Neutrophil (primary cell): ENCODE measurements at regions not wholly inside any gene's neighbourhood (a gene's known extent, or its start where the extent isn't known, plus 50 kb on each side); places are given as distances from the start of the nearest gene placed in this dataset.

ENCODE experiments used
- H3K27ac ChIP-seq: fragments of 200-600 bp; sonication (generic); 2 replicates; pipeline ENCODE4 v1.5.1; 2016; ENCODE audit warnings: mild to moderate bottlenecking, moderate library complexity
- H3K27me3 ChIP-seq: fragments of 200-600 bp; sonication (generic); 2 replicates; pipeline ENCODE4 v1.6.0; 2016; ENCODE audit warnings: mild to moderate bottlenecking
- H3K36me3 ChIP-seq: fragments of 200-600 bp; sonication (generic); 2 replicates; pipeline ENCODE4 v1.5.1; 2017
- H3K4me1 ChIP-seq, 2 experiments: fragments of 200-600 bp in 1 of 2; sonication (generic) in 1 of 2; 1 replicate in 1 of 2; 2 replicates in 1 of 2; pipeline versions ENCODE4 v1.5.1 to v1.6.1; 2013 to 2016; ENCODE audit warnings: low read depth in 1 of 2, low read length in 1 of 2, mild to moderate bottlenecking in 1 of 2, moderate library complexity in 1 of 2; ENCODE audit not compliant: control insufficient read depth in 1 of 2, insufficient read depth in 1 of 2
- H3K4me3 ChIP-seq, 2 experiments: fragments of 200-600 bp in 1 of 2; sonication (generic) in 1 of 2; 1 replicate in 1 of 2; 2 replicates in 1 of 2; pipeline ENCODE4 v1.5.1; 2013 to 2016; ENCODE audit warnings: low read depth in 1 of 2, low read length in 1 of 2, mild to moderate bottlenecking in 1 of 2, moderate library complexity in 1 of 2
- H3K9me3 ChIP-seq: fragments of 200-600 bp; sonication (generic); 2 replicates; pipeline ENCODE4 v1.5.1; 2016
- TF ChIP-seq, protein P1 (sequence below): fragments of 200-600 bp; sonication (generic); IDR thresholded peaks from 2 replicates; pipeline ENCODE4 v1.5.1; 2016; ENCODE audit warnings: antibody characterized with exemption

DNA sequence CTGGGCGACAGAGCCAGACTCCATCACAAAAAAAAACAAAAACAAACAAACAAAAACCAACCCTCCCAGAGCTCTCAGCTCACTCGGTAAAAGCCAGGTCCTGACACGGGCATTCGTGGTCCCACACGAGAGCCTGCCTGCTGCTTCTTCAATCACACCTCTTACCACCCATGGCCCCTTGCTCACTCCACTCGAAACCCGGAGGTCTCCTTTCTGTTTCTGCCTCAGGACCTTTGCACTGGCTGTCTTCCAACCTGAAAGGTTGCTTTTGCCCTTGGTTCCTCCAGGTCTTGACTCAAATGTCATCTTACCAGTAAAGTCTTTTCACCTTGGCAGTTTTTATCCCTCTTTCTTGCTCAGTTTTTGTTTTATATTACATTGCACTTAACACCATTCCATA lies 169.6 kb downstream of the EVX1 start:
- Histone ChIP-seq H3K27me3 (no peaks in the 10 kb centered on the region), H3K4me3 (no peak overlapping the region), H3K36me3 (no peaks in the 10 kb centered on the region), H3K4me1 (no peaks in the 10 kb centered on the region), H3K27ac (no peak overlapping the region), H3K9me3 (no peaks in the 10 kb centered on the region)
- TF ChIP-seq, protein P1, sequence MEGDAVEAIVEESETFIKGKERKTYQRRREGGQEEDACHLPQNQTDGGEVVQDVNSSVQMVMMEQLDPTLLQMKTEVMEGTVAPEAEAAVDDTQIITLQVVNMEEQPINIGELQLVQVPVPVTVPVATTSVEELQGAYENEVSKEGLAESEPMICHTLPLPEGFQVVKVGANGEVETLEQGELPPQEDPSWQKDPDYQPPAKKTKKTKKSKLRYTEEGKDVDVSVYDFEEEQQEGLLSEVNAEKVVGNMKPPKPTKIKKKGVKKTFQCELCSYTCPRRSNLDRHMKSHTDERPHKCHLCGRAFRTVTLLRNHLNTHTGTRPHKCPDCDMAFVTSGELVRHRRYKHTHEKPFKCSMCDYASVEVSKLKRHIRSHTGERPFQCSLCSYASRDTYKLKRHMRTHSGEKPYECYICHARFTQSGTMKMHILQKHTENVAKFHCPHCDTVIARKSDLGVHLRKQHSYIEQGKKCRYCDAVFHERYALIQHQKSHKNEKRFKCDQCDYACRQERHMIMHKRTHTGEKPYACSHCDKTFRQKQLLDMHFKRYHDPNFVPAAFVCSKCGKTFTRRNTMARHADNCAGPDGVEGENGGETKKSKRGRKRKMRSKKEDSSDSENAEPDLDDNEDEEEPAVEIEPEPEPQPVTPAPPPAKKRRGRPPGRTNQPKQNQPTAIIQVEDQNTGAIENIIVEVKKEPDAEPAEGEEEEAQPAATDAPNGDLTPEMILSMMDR = no peak

- Histone ChIP-seq H3K36me3 (no peaks in the 10 kb centered on the region), H3K4me1 (no peaks in the 10 kb centered on the region), H3K27ac (no peak overlapping the region), H3K27me3 (no peaks in the 10 kb centered on the region), H3K4me3 (no peak overlapping the region), H3K9me3 (no peaks in the 10 kb centered on the region)
- TF ChIP-seq, protein P1 = no peak
These were observed 175.9 kb downstream of the EVX1 start for GRCh38 chr7:27418541-27418940.

GRCh38 chr7:27419581-27420177 lies 177.1 kb downstream of the EVX1 start:
- no peaks in the 10 kb centered on the region for H3K27me3 ChIP-seq
- H3K27ac ChIP-seq = no peak overlapping the region
- TF ChIP-seq, protein P1 = no peak
- no peak overlapping the region for H3K4me3 ChIP-seq
- H3K9me3 ChIP-seq = no peaks in the 10 kb centered on the region
- no peaks in the 10 kb centered on the region for H3K4me1 ChIP-seq
- no peaks in the 10 kb centered on the region for H3K36me3 ChIP-seq

GRCh38 chr7:27420702-27421101 lies 178.1 kb downstream of the EVX1 start:
- H3K4me1 ChIP-seq = no peaks in the 10 kb centered on the region
- H3K27ac ChIP-seq = no peak overlapping the region
- no peak overlapping the region for H3K4me3 ChIP-seq
- TF ChIP-seq, protein P1 = no peak
- no peaks in the 10 kb centered on the region for H3K27me3 ChIP-seq
- no peaks in the 10 kb centered on the region for H3K36me3 ChIP-seq
- H3K9me3 ChIP-seq = no peaks in the 10 kb centered on the region

GRCh38 chr7:27423290-27423689 lies 180.7 kb downstream of the EVX1 start:
- no peaks in the 10 kb centered on the region for H3K36me3 ChIP-seq
- H3K4me1 ChIP-seq = no peaks in the 10 kb centered on the region
- H3K9me3 ChIP-seq = no peaks in the 10 kb centered on the region
- TF ChIP-seq, protein P1 = no peak
- H3K27ac ChIP-seq = no peak overlapping the region
- no peak overlapping the region for H3K4me3 ChIP-seq
- H3K27me3 ChIP-seq = peaks cover 6% of the 10 kb centered on the region

DNA sequence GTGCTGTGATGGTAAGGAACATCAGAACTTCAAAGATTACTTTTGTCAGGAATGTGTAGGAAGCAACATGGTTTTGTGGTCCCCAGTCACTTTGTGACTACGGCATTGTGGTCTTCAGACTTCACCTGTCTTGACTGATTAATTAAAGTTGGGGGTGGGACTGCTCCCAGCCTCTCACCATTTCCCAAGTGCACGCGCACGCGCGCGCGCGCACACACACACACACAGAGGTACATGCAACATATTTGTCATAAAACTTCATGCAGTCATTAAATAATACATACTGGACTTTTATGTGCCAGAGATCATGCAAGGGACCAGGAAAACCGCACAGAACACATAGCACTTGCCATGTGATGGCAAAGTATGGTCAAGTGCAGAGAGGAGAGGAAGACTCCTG lies 181.2 kb downstream of the EVX1 start:
- H3K36me3 ChIP-seq = no peaks in the 10 kb centered on the region
- no peaks in the 10 kb centered on the region for H3K4me1 ChIP-seq
- H3K27ac ChIP-seq = no peak overlapping the region
- no peaks in the 10 kb centered on the region for H3K9me3 ChIP-seq
- TF ChIP-seq, protein P1 = no peak
- H3K4me3 ChIP-seq = no peak overlapping the region
- peaks cover 6% of the 10 kb centered on the region for H3K27me3 ChIP-seq
